Keratinocyte (primary cell): ENCODE measurements at regions not wholly inside any gene's neighbourhood (a gene's known extent, or its start where the extent isn't known, plus 50 kb on each side); places are given as distances from the start of the nearest gene placed in this dataset.

Source experiments
- DNase-seq: peaks from one replicate; pipeline ENCODE4 v3.0.0-alpha.2; 2011; ENCODE audit warnings: low read depth, missing footprints, low spot score
- FAIRE-seq: peaks from 2 replicates; lab custom pipeline; 2011; peaks lifted over from hg19 to GRCh38; lab: Jason Lieb, UNC
- H2AFZ ChIP-seq: 2 replicates; pipeline ENCODE4 v1.6.0; 2012; ENCODE audit warnings: low read length, control low read depth, inconsistent platforms; ENCODE audit not compliant: control insufficient read depth
- H3K27ac ChIP-seq: 2 replicates; pipeline ENCODE4 v1.5.1; 2011; ENCODE audit warnings: low read length; ENCODE audit not compliant: control insufficient read depth, insufficient read depth
- H3K27me3 ChIP-seq: 3 replicates; pipeline ENCODE4 v1.6.0; 2011; ENCODE audit warnings: low read length; ENCODE audit not compliant: control insufficient read depth, insufficient read depth; ENCODE audit errors: extremely low read depth
- H3K36me3 ChIP-seq, 2 experiments: 2 replicates in 1 of 2; 3 replicates in 1 of 2; pipeline ENCODE4 v1.5.1; 2011; ENCODE audit warnings: low read length in 2 of 2, mild to moderate bottlenecking in 1 of 2; ENCODE audit not compliant: control insufficient read depth in 2 of 2, insufficient read depth in 2 of 2; ENCODE audit errors: extremely low read depth in 1 of 2
- H3K4me1 ChIP-seq: 3 replicates; pipeline ENCODE4 v1.5.1; 2011; ENCODE audit warnings: low read length; ENCODE audit not compliant: control insufficient read depth, insufficient read depth; ENCODE audit errors: extremely low read depth
- H3K4me2 ChIP-seq: 3 replicates; pipeline ENCODE4 v1.6.0; 2011; ENCODE audit warnings: low read depth, low read length; ENCODE audit not compliant: control insufficient read depth, insufficient read depth; ENCODE audit errors: extremely low read depth
- H3K4me3 ChIP-seq, 3 experiments: fragments of 200-600 bp in 1 of 3; sonication (generic) in 1 of 3; 2 replicates in 2 of 3; 3 replicates in 1 of 3; pipeline ENCODE4 v1.5.1; 2011 to 2016; ENCODE audit warnings: low read length in 3 of 3, mild to moderate bottlenecking in 3 of 3, control low read depth in 2 of 3, inconsistent platforms in 1 of 3, low read depth in 1 of 3, mixed read lengths in 1 of 3, mixed run types in 1 of 3, moderate library complexity in 1 of 3; ENCODE audit not compliant: control insufficient read depth in 2 of 3, insufficient read depth in 2 of 3; ENCODE audit errors: extremely low read depth in 1 of 3
- H3K79me2 ChIP-seq: 2 replicates; pipeline ENCODE4 v1.6.0; 2012; ENCODE audit warnings: low read length; ENCODE audit not compliant: control insufficient read depth, insufficient read depth
- H3K9ac ChIP-seq: 3 replicates; pipeline ENCODE4 v1.6.0; 2011; ENCODE audit warnings: low read length; ENCODE audit not compliant: control insufficient read depth, insufficient read depth; ENCODE audit errors: extremely low read depth
- H3K9me1 ChIP-seq: 3 replicates; pipeline ENCODE4 v1.6.0; 2011; ENCODE audit warnings: low read length; ENCODE audit not compliant: control insufficient read depth, insufficient read depth; ENCODE audit errors: extremely low read depth
- H3K9me3 ChIP-seq: 2 replicates; pipeline ENCODE4 v1.5.1; 2012; ENCODE audit warnings: low read depth, low read length; ENCODE audit not compliant: control insufficient read depth
- H4K20me1 ChIP-seq: 3 replicates; pipeline ENCODE4 v1.6.0; 2011; ENCODE audit warnings: low read length; ENCODE audit not compliant: control insufficient read depth, insufficient read depth; ENCODE audit errors: extremely low read depth
- CTCF ChIP-seq, 3 experiments: IDR thresholded peaks in 1 of 3; conservative IDR thresholded peaks in 1 of 3; optimal IDR thresholded peaks in 1 of 3; 2 replicates in 2 of 3; 3 replicates in 1 of 3; pipeline versions ENCODE3 to v1.5.1; 2011; ENCODE audit warnings: low read length in 3 of 3, mild to moderate bottlenecking in 3 of 3, moderate library complexity in 2 of 3, control low read depth in 1 of 3, inconsistent platforms in 1 of 3; ENCODE audit not compliant: insufficient read depth in 2 of 3; ENCODE audit errors: extremely low read depth in 1 of 3
- EZH2 ChIP-seq: IDR thresholded peaks from one replicate; pipeline ENCODE4 v1.6.1; 2012; ENCODE audit warnings: inconsistent platforms, mild to moderate bottlenecking, low read length, moderate library complexity
- dilution Hi-C: fragments of 300-500 bp; cut with MboI; formaldehyde crosslinking; loops from one replicate; pipeline ENCODE4 v1.7.0; 2020; ENCODE audit warnings: low sequenced_read_pairs; ENCODE audit not compliant: extremely low pct_ligation_motif_present

GRCh38 chr4:83821493-83821892 lies 285.6 kb downstream of the GPAT3 start:
- Histone ChIP-seq H3K4me3 (no peak overlapping the region), H3K79me2 (no peaks in the 10 kb centered on the region), H3K9me3 (no peaks in the 10 kb centered on the region), H3K4me2 (no peak overlapping the region), H2AFZ (no peak overlapping the region), H3K9ac (no peak overlapping the region), H3K9me1 (no peaks in the 10 kb centered on the region), H3K4me1 (no peaks in the 10 kb centered on the region), H3K27me3 (no peaks in the 10 kb centered on the region), H3K27ac (no peak overlapping the region), H3K36me3 (no peaks in the 10 kb centered on the region), H4K20me1 (no peaks in the 10 kb centered on the region)
- dilution Hi-C loops, result no loop called here
- no peak for TF ChIP-seq CTCF (optimal IDR thresholded peaks at IDR 0.05 in 1 of 3, IDR thresholded peaks at IDR 0.05 in 1 of 3, conservative IDR thresholded peaks at IDR 0.05 in 1 of 3; ENCODE audit: extremely low read depth in 1 of 3, insufficient read depth in 2 of 3, low read length in 3 of 3)
- TF ChIP-seq EZH2, result no peak
- FAIRE-seq (no peak), DNase-seq (no peak)

DNA sequence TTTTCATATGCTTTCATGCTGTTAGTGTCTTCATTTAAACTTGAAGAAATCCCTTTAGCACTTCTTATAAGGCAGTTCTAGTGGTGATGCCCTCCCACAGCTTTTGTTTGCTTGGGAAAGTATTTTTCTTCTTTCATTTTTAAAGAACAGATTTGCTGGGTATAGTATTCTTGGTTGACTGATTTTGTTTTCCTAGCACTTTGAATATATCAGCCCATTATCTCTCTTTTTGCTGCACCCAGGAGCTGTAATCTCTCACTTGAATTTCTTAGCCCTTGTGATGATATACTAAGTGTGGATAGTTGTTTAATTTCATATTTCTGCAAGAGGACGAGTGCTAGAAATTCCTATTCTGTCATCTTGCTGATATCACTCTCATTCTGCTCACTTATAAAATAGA lies 283.7 kb downstream of the GPAT3 start:
- dilution Hi-C loops, result no loop called here
- Histone ChIP-seq H3K9me3 (no peaks in the 10 kb centered on the region), H3K27me3 (no peaks in the 10 kb centered on the region), H2AFZ (no peak overlapping the region), H3K27ac (no peak overlapping the region), H3K9me1 (no peaks in the 10 kb centered on the region), H3K9ac (no peak overlapping the region), H3K4me2 (no peak overlapping the region), H3K4me3 (no peak overlapping the region), H4K20me1 (no peaks in the 10 kb centered on the region), H3K79me2 (no peaks in the 10 kb centered on the region), H3K4me1 (no peaks in the 10 kb centered on the region), H3K36me3 (no peaks in the 10 kb centered on the region)
- DNase-seq, result no peak
- FAIRE-seq, result no peak
- TF ChIP-seq EZH2, result no peak

GRCh38 chr4:83810428-83810827 lies 274.5 kb downstream of the GPAT3 start:
- H3K79me2 ChIP-seq, result no peaks in the 10 kb centered on the region
- dilution Hi-C loops, result no loop called here
- H3K4me1 ChIP-seq, result no peaks in the 10 kb centered on the region
- no peaks in the 10 kb centered on the region for H3K36me3 ChIP-seq
- H3K9me3 ChIP-seq, result no peaks in the 10 kb centered on the region
- H3K9ac ChIP-seq, result no peak overlapping the region
- DNase-seq (no peak), FAIRE-seq (no peak)
- TF ChIP-seq CTCF (optimal IDR thresholded peaks at IDR 0.05 in 1 of 3, IDR thresholded peaks at IDR 0.05 in 1 of 3, conservative IDR thresholded peaks at IDR 0.05 in 1 of 3; ENCODE audit: extremely low read depth in 1 of 3, insufficient read depth in 2 of 3, low read length in 3 of 3) (no peak), EZH2 (no peak)
- H3K27ac ChIP-seq, result no peak overlapping the region
- no peaks in the 10 kb centered on the region for H4K20me1 ChIP-seq
- H3K27me3 ChIP-seq, result no peaks in the 10 kb centered on the region
- H2AFZ ChIP-seq, result no peak overlapping the region
- no peak overlapping the region for H3K4me3 ChIP-seq
- no peaks in the 10 kb centered on the region for H3K9me1 ChIP-seq
- H3K4me2 ChIP-seq, result no peak overlapping the region
